ENCODE measurements at regions not wholly inside any gene's neighbourhood (a gene's known extent, or its start where the extent isn't known, plus 50 kb on each side); places are given as distances from the start of the nearest gene placed in this dataset.

DNA sequence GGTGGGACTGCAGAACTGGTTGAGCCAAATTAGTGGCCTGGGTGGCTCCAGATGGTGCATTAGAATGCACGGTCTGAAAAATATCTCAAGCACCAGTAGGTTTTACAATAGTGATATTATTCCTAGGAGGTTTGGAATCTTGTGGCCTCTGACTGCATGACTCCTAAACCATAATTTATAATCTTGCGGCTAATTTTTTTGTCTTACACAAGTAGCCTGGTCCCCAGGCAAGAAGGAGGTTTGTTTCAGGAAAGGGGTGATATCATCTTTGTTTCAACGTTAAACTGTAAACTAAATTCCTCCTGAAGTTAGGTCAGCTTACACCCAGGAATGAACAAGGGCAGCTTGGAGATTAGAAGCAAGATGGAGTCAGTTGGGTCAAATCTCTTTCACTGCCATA lies 98.9 kb upstream of the ARL4C start:
- intact Hi-C loops (cut with DNase I): no loop called here
- no peak for DNase-seq (ENCODE audit: low spot score)

DNA sequence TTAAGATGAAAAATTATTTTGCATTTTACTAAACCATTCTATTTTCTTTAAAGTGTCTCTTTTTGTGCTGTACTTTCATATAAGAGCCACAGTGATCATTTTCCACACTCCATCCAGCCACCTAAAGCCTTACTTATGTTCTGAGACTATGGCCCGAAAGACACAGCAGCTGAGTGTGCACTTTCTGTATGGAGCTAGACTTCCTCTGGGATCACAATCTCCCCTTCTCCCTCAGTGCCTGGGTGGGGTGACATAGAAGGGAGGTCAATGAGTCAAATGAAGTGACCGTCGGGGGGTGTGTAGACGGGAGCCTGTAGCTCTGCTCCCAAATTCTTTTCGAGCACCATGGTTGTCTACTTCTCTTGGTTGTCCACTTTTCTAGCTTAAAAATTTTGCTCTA lies 97.8 kb upstream of the ARL4C start:
- intact Hi-C loops (cut with DNase I): no loop called here
- no peak for DNase-seq (ENCODE audit: low spot score)

DNA sequence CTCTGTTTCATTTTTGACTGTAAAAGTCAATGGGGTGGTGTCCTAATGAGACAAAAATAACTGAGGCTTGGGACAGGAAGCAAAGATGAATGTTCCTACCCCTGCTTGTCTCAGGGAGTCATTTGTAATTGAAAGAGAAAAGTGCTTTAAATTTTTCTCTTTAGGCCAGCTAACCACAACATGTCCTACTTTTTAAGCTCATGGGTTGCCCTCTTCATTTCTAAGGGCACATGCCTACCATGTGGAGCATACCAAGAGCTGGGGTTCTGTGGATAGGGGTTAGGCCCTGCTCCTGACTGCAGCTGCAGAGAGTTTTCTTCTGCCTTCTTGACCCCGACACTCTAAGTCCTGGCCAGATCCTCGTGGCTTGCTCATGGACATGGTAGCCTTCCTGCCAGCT lies 96.8 kb upstream of the ARL4C start:
- intact Hi-C loops (cut with DNase I): no loop called here
- DNase-seq (ENCODE audit: low spot score): no peak

DNA sequence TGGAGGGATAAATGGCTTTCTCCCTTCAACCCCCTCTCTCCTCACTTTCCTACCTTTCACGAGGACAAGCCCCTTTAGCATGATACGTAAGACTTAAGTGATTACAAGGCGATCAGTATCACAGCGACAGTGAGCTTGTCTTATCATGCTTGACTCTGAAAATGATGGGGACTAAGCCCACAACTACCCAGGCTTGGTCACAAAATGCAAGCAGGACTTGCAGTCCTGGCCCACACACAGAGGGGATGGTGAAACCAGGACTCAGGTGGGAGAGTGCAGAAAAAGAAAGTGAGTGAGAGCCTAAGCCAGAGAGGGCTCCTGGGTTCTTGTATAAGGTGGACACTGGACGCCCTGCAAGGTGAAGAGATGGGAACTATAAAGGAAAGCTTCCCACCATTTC lies 95.7 kb upstream of the ARL4C start:
- no peak for DNase-seq (ENCODE audit: low spot score)

DNA sequence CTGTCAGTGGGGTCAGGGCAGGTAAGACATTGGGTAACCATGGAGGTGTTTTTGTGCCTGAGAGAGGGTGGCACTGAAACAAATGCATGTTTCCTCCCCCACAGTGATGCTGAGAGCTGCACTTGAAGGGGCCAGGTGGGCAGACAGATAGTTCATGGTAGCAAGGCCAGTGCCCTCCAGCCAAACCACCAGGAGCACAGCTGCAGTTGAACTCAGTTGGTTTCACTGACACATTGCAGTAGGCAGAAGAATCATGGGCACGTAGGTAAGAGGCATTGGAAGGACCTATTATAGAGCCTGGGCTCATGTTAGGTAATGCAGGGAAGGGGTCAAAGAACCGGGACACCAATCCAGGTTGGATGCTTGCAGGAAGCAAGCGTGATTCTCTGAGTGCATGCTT lies 93.2 kb upstream of the ARL4C start:
- intact Hi-C loops (cut with DNase I): no loop called here
- DNase-seq (ENCODE audit: low spot score): no peak

More for the DNA sequence above, 95.7 kb upstream of the ARL4C start:
- intact Hi-C loops (cut with DNase I): no loop called here

DNA sequence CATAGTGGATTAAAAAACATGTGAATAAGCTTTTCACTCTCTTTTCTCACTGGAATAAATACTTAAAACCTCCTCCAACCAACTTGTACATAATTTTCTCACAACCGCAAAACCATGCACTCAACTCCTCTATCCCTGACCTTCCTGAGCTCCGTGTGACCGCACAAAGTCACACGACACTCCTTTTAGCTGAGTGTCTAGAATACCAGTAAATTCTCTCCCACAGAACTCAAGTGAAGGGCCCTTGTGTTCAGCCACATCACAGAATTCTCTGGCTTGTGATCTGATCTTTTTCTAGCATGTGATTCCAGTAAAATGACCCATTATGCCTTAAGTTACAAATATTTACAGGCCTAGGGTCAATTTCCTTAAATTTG lies 91.2 kb upstream of the ARL4C start:
- no peak for DNase-seq (ENCODE audit: low spot score)
- intact Hi-C loops (cut with DNase I): no loop called here

DNA sequence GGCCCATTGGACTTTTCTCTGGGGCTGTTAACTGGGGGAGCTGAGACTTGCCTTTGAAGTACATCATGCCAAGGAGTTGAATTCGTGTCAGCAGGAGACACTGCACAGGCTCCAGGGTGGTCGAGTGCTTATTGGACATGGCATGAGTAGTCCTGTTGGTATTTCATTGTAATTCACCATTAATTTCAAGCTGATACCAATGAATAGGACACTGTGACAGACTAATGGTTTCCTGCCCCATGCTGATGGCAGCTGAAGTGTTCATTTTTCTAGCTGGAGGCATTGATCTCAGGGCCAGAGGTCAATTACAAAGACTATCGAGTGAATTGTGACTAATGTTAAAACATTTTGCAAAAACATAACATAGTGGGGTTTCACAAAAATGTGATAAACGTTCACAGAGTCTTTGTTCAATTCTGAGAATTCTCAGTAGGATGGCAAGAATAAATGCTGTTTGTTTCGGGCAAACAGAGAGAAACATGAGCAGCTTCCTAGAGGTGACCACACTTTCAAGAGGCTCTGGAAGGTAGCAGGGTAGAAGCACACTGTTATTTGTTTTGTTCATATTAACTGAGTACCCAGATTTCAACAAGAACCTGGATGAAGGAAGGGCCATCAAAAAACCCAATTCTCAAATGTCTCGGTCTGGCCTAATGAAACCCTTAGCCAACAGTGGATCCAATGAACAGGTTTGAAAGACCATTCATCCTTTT lies 90.6 kb upstream of the ARL4C start:
- intact Hi-C loops (cut with DNase I): no loop called here
- no peak for DNase-seq (ENCODE audit: low spot score)

DNA sequence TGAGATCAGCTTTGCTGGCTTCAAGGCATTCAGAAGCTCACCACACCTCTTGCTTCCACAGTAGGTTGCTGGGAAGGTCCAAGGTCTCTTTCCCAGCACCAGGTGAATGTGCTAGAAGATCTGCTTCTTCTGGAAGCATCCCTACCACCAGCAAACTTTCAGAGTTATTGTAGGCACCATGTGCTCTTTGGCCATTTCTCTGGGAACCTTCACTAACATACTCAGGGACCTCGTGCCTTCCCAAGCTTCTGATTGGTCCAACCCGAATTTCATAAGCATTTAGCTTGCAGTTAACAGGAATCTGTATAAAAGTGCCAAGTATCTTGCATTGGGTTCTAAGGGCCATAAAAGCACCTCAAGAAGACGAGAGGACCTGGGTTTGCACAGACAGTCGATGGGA lies 86.5 kb upstream of the ARL4C start:
- intact Hi-C loops (cut with DNase I): no loop called here
- DNase-seq (ENCODE audit: low spot score): no peak

DNA sequence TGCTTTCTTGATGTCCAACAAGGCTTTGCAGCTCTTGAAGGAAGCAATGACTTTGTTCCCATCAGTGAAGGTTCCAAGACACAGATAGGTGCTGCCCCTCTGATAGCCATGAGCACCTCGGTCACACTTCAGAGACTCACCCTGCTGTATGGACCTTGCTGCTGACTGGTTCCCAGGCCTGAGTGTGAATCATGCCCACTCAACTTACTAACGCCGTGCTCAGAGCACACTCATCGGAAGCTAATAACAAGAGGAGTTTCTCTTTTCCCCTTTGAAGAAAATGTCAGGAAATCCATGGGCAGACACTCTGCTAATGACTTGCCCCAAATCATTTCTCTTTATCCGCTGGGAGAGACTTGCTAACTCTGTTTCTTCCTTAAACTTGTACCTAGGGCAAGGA lies 83.8 kb upstream of the ARL4C start:
- intact Hi-C loops (cut with DNase I): no loop called here
- DNase-seq (ENCODE audit: low spot score): no peak

DNA sequence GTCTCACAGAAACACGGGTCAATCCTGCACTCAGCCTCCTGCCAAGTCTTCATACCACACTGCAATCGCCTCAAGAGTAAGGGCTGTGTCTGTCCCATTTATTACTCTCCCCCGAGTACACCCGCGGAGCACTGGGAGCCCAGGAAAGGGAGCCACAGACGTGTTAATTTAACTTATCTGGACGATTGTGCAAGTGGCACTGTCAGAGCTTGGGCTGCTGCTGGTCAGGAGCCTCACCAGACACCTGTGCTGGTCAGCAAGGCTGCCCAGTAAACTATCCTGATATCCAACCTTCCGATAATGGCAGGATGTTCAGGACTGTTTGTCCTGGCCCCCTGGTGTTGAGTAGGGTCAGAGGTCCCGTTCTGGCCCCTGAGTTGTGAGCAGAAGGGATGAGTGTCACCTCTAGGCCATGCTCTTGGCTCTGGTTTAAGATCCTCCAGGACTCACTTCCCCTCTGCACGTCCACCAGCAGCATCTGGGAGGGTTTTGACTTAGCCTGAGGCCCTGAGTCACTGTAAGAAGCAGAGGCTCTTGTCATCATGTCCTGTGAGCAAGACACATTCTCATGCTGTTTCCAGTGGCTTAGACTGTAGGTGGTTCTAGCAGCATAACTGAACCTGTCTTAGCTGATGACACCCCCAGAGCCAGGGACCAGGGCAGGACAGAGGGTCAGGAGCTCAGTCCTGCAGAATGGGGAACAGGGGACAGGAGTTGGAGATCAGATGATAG lies 82.5 kb upstream of the ARL4C start:
- no peak for DNase-seq (ENCODE audit: low spot score)
- intact Hi-C loops (cut with DNase I): no loop called here

DNA sequence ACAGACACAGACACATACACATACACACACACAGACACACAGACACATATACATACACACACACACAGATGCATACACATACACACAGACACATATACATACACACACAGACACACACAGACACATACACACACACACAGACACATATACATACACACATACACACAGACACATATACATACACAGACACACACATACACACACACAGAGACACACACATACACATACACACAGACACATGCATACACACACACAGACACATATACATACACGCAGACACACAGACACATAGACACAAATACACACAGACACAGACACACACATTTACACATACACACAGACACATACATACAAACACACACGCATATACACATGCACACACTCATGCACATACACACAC lies 81.5 kb upstream of the ARL4C start:
- DNase-seq (ENCODE audit: low spot score): no peak
- intact Hi-C loops (cut with DNase I): no loop called here

DNA sequence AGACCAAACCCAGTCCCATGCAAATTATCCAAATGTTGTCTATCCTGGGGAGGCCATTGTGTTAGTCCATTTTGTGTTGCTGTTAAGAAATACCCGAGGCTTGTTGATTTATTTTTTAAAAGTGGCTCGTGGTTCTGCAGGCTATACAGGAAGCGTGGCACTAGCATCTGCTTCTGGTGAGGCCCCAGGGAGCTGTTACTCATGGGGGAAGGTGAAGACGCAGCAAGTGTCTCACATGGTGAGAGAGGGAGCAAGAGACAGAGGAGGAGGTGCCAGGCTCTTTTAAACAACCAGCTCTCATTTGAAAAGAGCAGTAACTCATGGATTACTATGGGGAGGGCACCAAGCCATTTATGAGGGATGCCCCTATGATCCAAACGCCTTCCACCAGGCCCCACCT lies 80.3 kb upstream of the ARL4C start:
- no peak for DNase-seq (ENCODE audit: low spot score)
- intact Hi-C loops (cut with DNase I): no loop called here

DNA sequence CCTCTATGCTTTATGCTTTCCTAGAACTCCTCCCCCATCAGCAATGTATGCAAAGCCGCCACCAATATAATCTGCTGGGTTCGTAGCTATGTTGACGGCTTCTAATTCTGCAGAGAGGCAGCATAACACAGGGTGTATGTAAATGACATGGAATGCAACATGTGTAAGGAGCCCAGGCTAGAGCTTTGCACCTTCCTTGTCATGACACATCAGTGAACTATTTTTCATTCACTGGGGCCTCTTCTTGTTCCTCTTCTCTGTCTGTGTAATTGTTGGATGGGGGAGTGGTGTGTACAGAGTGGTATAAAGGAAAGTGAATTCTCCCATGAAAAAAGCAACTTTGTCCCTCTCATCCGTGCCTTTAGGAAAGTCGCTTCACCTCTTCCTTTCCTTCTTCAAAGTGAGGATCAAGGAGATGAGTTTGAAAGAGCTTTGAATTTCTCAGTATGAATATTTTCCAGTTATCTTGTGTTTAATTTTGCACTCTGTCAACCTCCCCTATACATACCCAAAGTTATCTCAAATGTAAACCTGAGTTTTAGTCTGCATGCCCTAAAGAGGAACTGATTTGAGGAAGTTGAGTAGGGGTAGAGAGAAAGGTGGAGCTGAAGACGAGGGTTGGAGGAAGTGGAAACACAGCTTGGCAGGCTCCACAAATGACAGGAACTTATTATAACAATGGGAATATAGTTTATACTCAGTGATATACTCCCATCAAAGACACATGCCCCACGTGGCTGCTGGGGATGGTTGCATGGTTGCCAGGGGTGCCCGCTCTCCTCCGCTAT lies 74.9 kb upstream of the ARL4C start:
- intact Hi-C loops (cut with DNase I): no loop called here
- no peak for DNase-seq (ENCODE audit: low spot score)

DNA sequence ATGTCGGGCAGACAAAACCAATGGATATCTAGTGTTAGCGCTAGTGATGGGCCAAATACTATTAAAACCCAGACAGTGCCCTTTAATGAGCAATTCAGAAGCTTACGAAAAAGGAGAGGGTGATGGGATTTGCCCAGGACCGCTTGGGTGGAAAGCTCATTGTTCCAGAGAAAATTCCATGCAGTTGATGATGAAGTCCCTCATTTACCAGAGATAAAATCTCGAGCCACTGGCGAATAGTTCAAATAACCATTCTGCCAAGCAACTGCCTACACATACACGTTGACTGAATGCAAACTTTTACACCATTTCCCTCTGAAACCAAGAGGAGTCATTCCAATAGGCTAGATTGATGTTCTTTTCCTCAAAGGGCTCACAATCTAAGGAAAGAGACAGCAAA lies 73.6 kb upstream of the ARL4C start:
- intact Hi-C loops (cut with DNase I): no loop called here
- no peak for DNase-seq (ENCODE audit: low spot score)

DNA sequence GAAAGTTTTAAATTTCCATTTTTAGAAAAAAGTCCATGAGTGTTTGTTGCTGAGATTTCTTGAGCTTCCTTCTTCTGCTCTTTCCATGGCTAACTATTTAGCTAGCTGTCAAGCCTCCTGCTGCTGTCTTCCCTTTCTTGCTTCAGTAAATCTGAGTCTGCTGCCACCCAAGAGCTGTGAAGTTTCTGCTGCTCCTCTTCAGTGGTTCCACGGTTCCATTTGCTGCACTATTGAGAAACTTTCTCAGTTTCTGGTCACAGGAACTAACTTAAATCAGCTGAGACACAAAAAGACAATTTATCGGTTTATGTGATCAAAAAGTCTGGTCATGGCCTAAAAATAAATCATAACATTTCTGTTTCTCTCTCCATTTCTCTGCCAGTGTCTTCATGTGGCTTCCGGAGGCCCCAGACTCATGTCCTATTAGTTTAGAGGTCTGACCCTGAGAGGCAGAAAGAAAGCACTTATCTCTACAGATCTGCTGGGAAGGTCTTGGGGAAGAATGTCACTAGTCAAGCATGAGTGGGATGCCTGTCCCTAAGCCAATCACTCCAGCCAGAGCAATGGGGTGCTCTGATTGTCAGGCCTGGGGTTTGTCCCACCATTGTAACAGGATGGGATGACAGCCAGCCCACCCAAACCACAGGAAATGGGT lies 73.0 kb upstream of the ARL4C start:
- DNase-seq (ENCODE audit: low spot score): no peak
- intact Hi-C loops (cut with DNase I): no loop called here

DNA sequence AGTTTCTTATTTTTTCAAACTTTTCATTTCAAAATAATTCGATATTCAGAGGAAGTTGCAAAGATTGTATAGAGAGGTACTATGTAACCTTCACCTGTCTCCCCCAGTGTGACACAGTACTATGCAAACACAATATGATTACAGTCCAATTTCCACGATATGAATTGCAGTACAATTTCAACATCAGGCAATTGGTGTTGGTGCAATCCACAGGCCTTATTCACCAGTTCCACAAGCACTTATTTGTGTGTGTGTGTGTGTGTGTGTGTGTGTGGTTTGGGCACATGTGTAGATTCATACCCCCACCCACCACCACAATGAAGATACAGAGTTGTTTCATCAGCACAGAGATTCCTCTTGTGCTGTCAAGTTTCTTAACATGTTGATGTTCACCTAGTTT lies 69.7 kb upstream of the ARL4C start:
- intact Hi-C loops (cut with DNase I): no loop called here
- DNase-seq (ENCODE audit: low spot score): no peak

DNA sequence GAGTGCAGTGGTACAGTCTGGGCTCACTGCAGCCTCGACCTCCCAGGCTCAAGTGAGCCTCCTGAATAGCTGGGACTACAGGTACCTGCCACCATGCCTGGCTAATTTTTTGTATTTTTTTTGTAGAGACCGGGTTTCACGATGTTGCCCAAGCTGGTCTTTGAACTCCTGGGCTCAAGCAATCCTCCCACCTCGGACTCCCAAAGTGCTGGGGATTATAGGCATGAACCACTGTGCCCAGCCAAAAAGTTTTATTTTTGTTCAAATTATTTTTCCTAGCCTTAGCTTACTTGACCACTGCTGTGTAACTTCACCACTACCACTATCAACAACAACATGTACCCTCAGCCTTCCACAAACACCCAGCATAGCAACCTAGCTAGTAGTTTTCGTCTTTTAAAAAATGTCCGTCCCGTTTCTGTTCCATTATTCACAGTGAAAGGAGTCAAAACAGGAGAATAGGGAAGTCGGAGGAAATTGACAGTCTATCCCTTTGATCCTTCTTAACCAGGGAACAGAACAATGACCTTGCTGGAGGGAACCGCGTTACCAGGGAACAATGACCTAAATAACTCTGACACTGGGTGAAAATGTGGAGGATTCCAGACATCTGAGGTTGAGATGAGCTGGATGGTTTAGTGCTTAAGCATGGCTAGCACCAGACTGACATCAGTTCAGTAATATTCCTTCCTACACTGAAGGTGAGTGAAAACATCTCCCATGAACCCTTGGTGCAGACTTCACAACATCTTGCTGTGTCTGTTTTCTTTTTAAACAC lies 69.2 kb upstream of the ARL4C start:
- no peak for DNase-seq (ENCODE audit: low spot score)
- intact Hi-C loops (cut with DNase I): no loop called here

DNA sequence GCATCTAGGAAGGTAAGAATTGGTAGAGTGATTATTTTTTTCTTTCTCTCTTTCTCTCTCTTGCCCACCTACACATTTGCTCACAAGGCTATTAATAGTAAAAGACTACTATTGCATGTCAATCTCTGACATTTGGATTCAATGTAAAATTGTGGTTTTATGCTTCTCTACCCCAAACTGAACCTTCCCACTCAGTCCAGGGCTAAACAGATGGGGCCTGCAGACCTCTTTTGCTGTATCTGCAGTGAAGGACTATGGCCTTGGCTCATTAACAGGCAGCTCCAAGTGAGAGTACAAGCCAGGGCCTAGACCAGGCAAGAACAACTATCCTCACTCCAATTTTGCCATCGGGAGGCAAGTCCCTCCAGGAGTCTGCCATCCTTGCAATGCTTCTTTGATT lies 68.3 kb upstream of the ARL4C start:
- intact Hi-C loops (cut with DNase I): no loop called here
- DNase-seq (ENCODE audit: low spot score): no peak

DNA sequence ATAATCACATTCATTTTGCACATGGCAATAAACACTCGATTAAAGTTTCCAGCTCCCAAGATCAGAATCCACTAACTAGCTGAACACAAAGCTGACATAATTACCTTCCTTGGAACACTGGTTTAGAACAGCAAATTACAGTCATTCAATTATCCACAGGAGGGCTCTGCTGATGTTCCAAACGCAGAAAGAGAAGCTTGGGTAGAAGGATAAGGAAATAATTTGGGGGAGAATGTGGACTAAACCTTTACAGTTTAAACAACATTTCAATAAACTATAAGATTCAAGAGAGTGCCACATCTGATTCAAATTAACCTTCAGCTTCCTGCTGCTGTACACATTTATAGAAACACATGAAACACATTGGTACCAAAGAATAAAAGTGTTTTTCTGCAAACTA lies 67.8 kb upstream of the ARL4C start:
- intact Hi-C loops (cut with DNase I): no loop called here
- DNase-seq (ENCODE audit: low spot score): no peak

DNA sequence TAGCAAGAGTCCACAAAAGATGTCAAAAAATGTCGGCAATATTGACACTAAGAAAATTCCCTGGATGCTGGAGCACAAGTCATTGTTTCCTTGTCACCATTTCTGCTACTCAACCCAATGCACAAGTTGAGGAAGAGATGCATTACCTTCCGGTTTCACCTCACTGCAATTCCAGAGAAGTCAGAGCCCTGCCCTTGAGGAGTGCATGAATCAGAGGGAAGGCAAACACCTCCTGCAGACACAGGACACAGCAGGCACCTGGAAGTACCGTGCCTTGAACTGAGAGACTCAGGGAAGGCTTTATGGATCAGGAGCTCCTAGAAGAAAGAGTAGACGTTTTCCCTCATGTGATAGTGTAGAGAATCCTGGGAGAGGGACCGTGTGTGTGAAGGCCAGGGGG lies 62.7 kb upstream of the ARL4C start:
- intact Hi-C loops (cut with DNase I): no loop called here
- DNase-seq (ENCODE audit: low spot score): no peak

All from cardiac septum (tissue), 1 donor.